Mucosa of stomach (tissue), 1 donor: ENCODE measurements at regions not wholly inside any gene's neighbourhood (a gene's known extent, or its start where the extent isn't known, plus 50 kb on each side); places are given as distances from the start of the nearest gene placed in this dataset.

ENCODE experiments used
- H3K27me3 ChIP-seq: one replicate; pipeline ENCODE4 v1.7.0; 2013; ENCODE audit warnings: mild to moderate bottlenecking, low read length; ENCODE audit not compliant: control insufficient read depth, insufficient read depth
- H3K36me3 ChIP-seq: one replicate; pipeline ENCODE4 v1.7.0; 2013; ENCODE audit warnings: low read length; ENCODE audit not compliant: control insufficient read depth, insufficient read depth
- H3K4me1 ChIP-seq: one replicate; pipeline ENCODE4 v1.7.0; 2013; ENCODE audit warnings: mild to moderate bottlenecking, low read length; ENCODE audit not compliant: control insufficient read depth, insufficient read depth
- H3K4me3 ChIP-seq: one replicate; pipeline ENCODE4 v1.7.0; 2013; ENCODE audit warnings: low read length
- H3K9ac ChIP-seq: one replicate; pipeline ENCODE4 v1.7.0; 2013; ENCODE audit warnings: mild to moderate bottlenecking, low read length, moderate library complexity
- H3K9me3 ChIP-seq: one replicate; pipeline ENCODE4 v1.7.0; 2013; ENCODE audit warnings: mild to moderate bottlenecking, low read length, moderate library complexity; ENCODE audit not compliant: control insufficient read depth
- donor health status: Pancreatic carcinoma.

GRCh38 chr13:22210134-22210930, 539.5 kb downstream of the FGF9 start:
- no peaks in the 10 kb centered on the region for H3K36me3 ChIP-seq
- H3K4me1 ChIP-seq = no peaks in the 10 kb centered on the region
- H3K4me3 ChIP-seq = no peak overlapping the region
- no peak overlapping the region for H3K9ac ChIP-seq
- H3K9me3 ChIP-seq = no peaks in the 10 kb centered on the region
- H3K27me3 ChIP-seq = no peaks in the 10 kb centered on the region

DNA sequence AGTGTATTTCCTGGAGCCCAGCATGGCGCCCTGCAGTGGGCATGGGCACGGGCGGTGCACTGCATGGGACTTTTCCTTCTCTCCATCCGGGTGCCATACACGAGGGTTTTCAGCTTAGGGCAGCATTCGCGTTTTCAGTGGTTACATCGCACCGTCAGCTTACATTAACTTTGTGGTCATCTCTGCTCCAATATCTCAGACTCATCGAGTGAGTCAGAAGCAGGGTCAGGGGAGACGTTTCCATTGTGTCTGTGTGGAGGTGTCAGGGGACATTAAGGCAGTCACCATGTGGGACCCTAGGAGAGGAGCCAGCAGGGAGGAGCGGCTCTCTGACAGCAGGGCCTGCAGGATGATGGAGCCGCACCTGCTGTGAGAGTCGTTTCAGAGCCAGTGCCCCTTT, 541.0 kb downstream of the FGF9 start:
- no peaks in the 10 kb centered on the region for H3K36me3 ChIP-seq
- H3K9ac ChIP-seq = no peak overlapping the region
- H3K27me3 ChIP-seq = no peaks in the 10 kb centered on the region
- no peaks in the 10 kb centered on the region for H3K9me3 ChIP-seq
- H3K4me1 ChIP-seq = no peaks in the 10 kb centered on the region
- no peak overlapping the region for H3K4me3 ChIP-seq

- Histone ChIP-seq H3K4me3 (no peak overlapping the region), H3K27me3 (no peaks in the 10 kb centered on the region), H3K9me3 (no peaks in the 10 kb centered on the region), H3K36me3 (no peaks in the 10 kb centered on the region), H3K9ac (no peak overlapping the region), H3K4me1 (no peaks in the 10 kb centered on the region)
Measured at GRCh38 chr13:22212576-22212975, 541.7 kb downstream of the FGF9 start.

DNA sequence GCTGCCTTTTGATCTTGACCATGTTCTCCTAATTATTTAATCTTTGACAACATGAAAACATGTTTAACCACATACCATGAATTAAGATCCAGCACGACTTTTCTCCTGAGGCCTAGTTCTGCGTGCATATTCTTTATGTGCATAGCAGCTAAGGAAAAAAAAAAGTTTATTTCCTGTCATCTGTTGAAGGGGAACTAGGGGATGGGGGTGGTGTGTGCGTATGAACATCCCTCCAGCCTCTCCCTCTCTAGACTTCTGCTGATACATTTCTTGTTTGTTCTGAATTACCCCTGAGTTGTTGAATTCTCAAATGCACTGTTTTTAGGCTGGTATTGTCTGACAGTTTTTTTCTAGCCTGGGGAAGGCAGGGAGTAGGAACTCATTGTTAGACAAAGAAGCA, 543.3 kb downstream of the FGF9 start:
- no peaks in the 10 kb centered on the region for H3K4me1 ChIP-seq
- no peaks in the 10 kb centered on the region for H3K9me3 ChIP-seq
- no peaks in the 10 kb centered on the region for H3K36me3 ChIP-seq
- H3K27me3 ChIP-seq = no peaks in the 10 kb centered on the region
- H3K4me3 ChIP-seq = no peak overlapping the region
- H3K9ac ChIP-seq = no peak overlapping the region

DNA sequence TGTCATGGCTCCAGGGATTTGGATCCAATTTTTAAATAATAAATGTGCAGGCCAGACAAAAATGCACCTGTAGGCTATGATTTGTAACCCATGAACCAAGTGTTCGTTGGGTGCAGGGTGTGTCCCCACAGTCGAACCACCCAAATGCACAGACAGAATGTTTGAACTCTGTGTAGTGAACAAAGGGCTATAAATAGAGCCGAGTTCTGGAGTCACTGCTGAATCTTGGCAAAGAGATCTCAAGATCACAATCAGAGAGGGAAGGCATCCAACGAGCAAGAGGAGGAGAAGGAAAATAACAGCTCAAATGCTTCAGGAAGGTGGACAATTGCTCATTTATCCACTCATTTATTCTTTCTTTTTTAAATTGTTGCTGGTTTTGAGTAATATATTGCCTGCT, 547.9 kb downstream of the FGF9 start:
- H3K27me3 ChIP-seq = no peaks in the 10 kb centered on the region
- H3K9me3 ChIP-seq = no peaks in the 10 kb centered on the region
- H3K4me1 ChIP-seq = no peaks in the 10 kb centered on the region
- no peaks in the 10 kb centered on the region for H3K36me3 ChIP-seq
- no peak overlapping the region for H3K9ac ChIP-seq
- no peak overlapping the region for H3K4me3 ChIP-seq

- no peak overlapping the region for H3K9ac ChIP-seq
- H3K4me1 ChIP-seq = no peaks in the 10 kb centered on the region
- no peaks in the 10 kb centered on the region for H3K27me3 ChIP-seq
- H3K4me3 ChIP-seq = no peak overlapping the region
- H3K36me3 ChIP-seq = no peaks in the 10 kb centered on the region
- H3K9me3 ChIP-seq = no peaks in the 10 kb centered on the region
Measured at GRCh38 chr13:22219709-22220108, 548.8 kb downstream of the FGF9 start.

- Histone ChIP-seq H3K4me1 (no peaks in the 10 kb centered on the region), H3K4me3 (no peak overlapping the region), H3K27me3 (no peaks in the 10 kb centered on the region), H3K9ac (no peak overlapping the region), H3K36me3 (no peaks in the 10 kb centered on the region), H3K9me3 (no peaks in the 10 kb centered on the region)
Measured at GRCh38 chr13:22220151-22221135, 549.6 kb downstream of the FGF9 start.

- H3K9ac ChIP-seq = no peak overlapping the region
- H3K36me3 ChIP-seq = no peaks in the 10 kb centered on the region
- no peak overlapping the region for H3K4me3 ChIP-seq
- no peaks in the 10 kb centered on the region for H3K4me1 ChIP-seq
- H3K27me3 ChIP-seq = no peaks in the 10 kb centered on the region
- no peaks in the 10 kb centered on the region for H3K9me3 ChIP-seq
Measured at GRCh38 chr13:22223411-22223810, 552.5 kb downstream of the FGF9 start.

DNA sequence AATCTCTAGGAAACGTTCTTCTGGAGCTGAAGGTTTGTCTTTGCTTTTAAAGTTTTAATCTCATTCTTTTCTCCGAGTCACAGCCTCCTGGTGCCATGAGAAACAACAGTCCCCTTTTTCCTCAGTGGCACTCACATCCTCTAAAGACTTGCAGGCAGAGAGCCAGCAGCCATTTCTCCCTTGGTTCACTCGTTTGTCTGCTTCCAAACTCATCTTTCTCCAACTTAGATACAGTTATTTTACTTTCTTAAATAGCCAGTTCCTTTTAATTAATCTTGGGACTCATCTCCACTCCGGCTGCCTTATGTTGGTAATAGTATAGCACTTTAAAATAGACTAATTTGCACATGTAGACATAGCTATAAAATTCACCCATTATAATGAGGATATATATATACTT, 555.2 kb downstream of the FGF9 start:
- Histone ChIP-seq H3K4me3 (no peak overlapping the region), H3K27me3 (no peaks in the 10 kb centered on the region), H3K36me3 (no peaks in the 10 kb centered on the region), H3K9me3 (no peaks in the 10 kb centered on the region), H3K9ac (no peak overlapping the region), H3K4me1 (no peaks in the 10 kb centered on the region)

DNA sequence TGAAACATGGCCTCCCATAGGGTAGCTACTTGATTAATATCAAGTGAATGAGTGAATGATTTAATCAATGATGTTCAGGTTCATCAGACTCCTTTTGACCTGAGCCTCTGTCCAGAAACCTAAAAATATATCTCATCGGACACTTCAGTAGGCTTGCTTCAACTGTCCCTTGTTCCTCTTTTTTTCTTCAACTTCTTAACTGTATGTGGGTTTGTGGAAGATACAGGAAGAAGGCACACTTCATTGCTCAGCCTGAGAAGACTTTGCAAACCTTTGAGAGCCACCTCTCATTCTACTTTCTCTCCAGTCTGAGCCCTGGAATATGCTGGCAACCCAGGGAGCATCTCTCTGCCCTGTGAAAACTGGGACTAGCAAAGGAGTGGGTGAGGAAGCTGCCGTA, 557.0 kb downstream of the FGF9 start:
- H3K36me3 ChIP-seq = no peaks in the 10 kb centered on the region
- no peaks in the 10 kb centered on the region for H3K4me1 ChIP-seq
- H3K9ac ChIP-seq = no peak overlapping the region
- no peak overlapping the region for H3K4me3 ChIP-seq
- H3K27me3 ChIP-seq = no peaks in the 10 kb centered on the region
- H3K9me3 ChIP-seq = no peaks in the 10 kb centered on the region

DNA sequence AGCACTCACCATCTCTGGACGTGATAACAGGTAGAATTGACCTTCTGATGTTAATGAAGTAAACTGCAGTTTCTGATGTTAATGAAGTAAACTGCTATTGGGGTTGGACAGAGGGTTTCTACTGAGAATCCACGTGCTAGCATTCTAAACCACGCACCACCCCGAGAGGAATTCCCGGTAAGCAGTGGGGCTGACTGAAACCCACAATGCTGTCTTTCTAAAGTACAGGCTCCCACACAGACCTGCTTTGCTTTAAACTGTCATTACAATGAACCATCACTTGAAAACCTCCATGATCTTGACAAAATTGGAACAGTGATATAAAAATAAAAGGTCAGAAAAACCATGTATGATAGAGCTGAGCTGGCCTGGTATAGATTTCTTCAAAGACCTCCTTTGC, 559.0 kb downstream of the FGF9 start:
- H3K4me1 ChIP-seq = no peaks in the 10 kb centered on the region
- no peaks in the 10 kb centered on the region for H3K27me3 ChIP-seq
- H3K9me3 ChIP-seq = no peaks in the 10 kb centered on the region
- no peaks in the 10 kb centered on the region for H3K36me3 ChIP-seq
- no peak overlapping the region for H3K9ac ChIP-seq
- no peak overlapping the region for H3K4me3 ChIP-seq

DNA sequence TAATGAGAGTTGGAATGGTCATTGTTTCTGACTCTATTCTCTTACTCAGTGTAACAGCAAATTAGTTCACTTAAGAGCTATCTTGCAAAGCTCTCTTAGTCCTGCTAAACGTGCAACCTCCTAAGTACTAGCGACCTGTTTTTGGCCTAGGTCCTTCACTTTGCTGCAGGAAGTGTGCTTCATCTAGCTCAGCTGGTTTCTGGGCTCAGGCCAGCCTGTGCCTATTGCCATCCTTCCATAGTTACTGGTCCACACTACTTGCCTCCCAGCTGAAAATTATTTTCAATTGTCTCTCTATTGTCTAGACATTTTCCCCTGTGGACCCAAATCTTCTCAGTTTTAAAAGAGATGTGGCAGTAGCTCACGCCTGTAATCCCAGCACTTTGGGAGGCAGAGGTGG, 561.3 kb downstream of the FGF9 start:
- H3K4me1 ChIP-seq = no peaks in the 10 kb centered on the region
- H3K27me3 ChIP-seq = no peaks in the 10 kb centered on the region
- H3K9ac ChIP-seq = no peak overlapping the region
- H3K9me3 ChIP-seq = no peaks in the 10 kb centered on the region
- no peaks in the 10 kb centered on the region for H3K36me3 ChIP-seq
- no peak overlapping the region for H3K4me3 ChIP-seq
